ENCODE measurements at regions not wholly inside any gene's neighbourhood (a gene's known extent, or its start where the extent isn't known, plus 50 kb on each side); places are given as distances from the start of the nearest gene placed in this dataset.

- FAIRE-seq: no peak
- no peak for TF ChIP-seq POLR2A (IDR thresholded peaks at IDR 0.05; ENCODE audit: low read depth, low read length)
- DNase-seq (ENCODE audit: insufficient read length, low spot score): no peak
Observed at GRCh38 chr7:118731854-118732253, 507.4 kb downstream of the ANKRD7 start.

GRCh38 chr7:118734541-118734940 is 510.0 kb downstream of the ANKRD7 start:
- DNase-seq (ENCODE audit: insufficient read length, low spot score): no peak
- FAIRE-seq: no peak
- TF ChIP-seq POLR2A (IDR thresholded peaks at IDR 0.05; ENCODE audit: low read depth, low read length): no peak

- no peak for TF ChIP-seq POLR2A (IDR thresholded peaks at IDR 0.05; ENCODE audit: low read depth, low read length)
- DNase-seq (ENCODE audit: insufficient read length, low spot score) (no peak), FAIRE-seq (no peak)
Observed at GRCh38 chr7:118735441-118735840, 510.9 kb downstream of the ANKRD7 start.

GRCh38 chr7:118737935-118738334 is 513.4 kb downstream of the ANKRD7 start:
- DNase-seq (ENCODE audit: insufficient read length, low spot score): no peak
- TF ChIP-seq POLR2A (IDR thresholded peaks at IDR 0.05; ENCODE audit: low read depth, low read length): no peak
- FAIRE-seq: no peak

GRCh38 chr7:118745927-118746326 is 521.4 kb downstream of the ANKRD7 start:
- TF ChIP-seq POLR2A (IDR thresholded peaks at IDR 0.05; ENCODE audit: low read depth, low read length): no peak
- DNase-seq (ENCODE audit: insufficient read length, low spot score): no peak
- no peak for FAIRE-seq

DNA sequence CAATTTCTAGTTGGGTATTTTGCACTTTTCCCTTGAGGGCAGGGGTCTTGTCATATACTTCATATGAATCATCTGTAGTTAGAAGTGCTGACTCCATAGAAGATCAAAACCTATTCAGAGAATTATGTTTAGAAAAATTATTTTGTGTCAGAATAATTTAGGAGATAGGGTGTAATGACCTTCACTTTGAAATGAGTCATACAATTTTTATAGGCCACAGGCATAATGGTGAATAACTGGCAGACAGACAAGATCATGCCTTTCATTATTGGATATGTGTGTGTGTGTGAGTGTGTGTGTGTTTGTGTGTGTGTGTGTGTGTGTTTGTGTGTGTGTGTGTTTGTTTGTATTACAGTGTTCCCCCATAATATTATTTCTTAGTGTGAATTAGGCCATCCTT is 523.0 kb downstream of the ANKRD7 start:
- DNase-seq (ENCODE audit: insufficient read length, low spot score): no peak
- TF ChIP-seq POLR2A (IDR thresholded peaks at IDR 0.05; ENCODE audit: low read depth, low read length): no peak
- FAIRE-seq: no peak

DNA sequence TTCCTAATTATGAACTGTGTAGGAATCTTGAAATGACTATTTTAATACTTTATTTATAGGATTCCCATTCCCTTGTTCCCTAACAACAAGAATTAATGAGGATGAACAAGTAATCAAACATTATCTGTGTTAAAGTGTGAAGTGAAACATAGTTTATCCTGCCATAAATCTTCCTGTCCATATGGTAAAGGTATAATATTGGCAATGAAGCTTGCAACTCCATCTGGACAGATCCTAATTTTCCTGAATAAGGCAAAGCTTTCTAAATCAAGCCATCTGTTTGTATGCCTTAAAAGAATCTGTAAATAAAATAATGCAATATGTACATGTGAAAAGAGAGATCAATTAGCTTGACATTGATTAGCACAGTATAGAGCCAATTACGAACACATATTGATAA is 529.0 kb downstream of the ANKRD7 start:
- FAIRE-seq: no peak
- TF ChIP-seq POLR2A (IDR thresholded peaks at IDR 0.05; ENCODE audit: low read depth, low read length): no peak

GRCh38 chr7:118754608-118755007 is 530.1 kb downstream of the ANKRD7 start:
- no peak for DNase-seq (ENCODE audit: insufficient read length, low spot score)
- no peak for TF ChIP-seq POLR2A (IDR thresholded peaks at IDR 0.05; ENCODE audit: low read depth, low read length)
- FAIRE-seq: no peak

More for the DNA sequence above, 529.0 kb downstream of the ANKRD7 start:
- DNase-seq (ENCODE audit: insufficient read length, low spot score): no peak

DNA sequence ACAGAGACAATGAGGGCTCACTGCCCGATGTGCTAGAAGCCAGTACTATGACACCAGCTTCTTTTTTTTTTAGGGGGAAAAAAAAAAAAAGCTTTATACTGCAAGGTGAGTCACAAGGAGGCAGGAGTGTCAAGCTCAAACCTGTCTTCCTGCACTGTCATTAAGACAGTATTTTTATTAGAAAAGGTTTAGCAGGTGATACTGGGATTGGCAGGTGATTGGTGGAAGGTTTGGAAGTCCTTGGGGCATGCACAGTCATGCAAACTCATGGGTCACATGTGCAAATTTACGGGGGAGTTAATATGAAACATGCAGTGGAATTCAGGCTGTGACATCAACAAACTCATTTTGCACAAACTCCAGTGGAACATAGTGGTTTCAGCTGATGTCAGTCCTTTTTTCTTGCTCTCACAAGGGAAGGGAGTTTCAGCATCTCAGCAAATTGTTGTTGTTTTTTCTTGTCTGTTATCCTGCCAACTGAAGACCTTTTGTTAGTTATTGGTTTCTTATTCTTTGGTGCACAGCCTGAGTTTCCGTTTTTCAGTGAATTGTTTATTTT is 530.6 kb downstream of the ANKRD7 start:
- no peak for FAIRE-seq
- no peak for DNase-seq (ENCODE audit: insufficient read length, low spot score)
- no peak for TF ChIP-seq POLR2A (IDR thresholded peaks at IDR 0.05; ENCODE audit: low read depth, low read length)

DNA sequence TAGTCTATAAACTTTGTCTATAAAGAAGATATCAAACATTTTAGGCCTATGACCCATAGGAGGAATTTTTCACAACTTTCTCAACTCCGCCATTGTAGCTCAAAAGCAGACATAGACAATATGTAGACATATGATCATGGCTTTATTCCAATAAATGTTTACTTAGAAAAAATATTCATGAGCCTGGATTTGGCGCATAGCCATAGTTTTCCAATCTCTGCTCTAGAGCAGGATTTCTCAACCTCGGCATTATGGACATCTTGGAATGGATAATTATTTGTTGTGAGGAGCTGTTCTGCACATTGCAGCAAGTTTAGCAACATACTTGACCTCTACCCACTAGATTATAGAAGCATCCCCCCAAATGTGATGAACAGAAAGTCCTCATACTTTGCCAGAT is 532.6 kb downstream of the ANKRD7 start:
- DNase-seq (ENCODE audit: insufficient read length, low spot score) (no peak), FAIRE-seq (no peak)
- TF ChIP-seq POLR2A (IDR thresholded peaks at IDR 0.05; ENCODE audit: low read depth, low read length): no peak

GRCh38 chr7:118758582-118758981 is 534.1 kb downstream of the ANKRD7 start:
- DNase-seq (ENCODE audit: insufficient read length, low spot score) (no peak), FAIRE-seq (no peak)
- TF ChIP-seq POLR2A (IDR thresholded peaks at IDR 0.05; ENCODE audit: low read depth, low read length): no peak

GRCh38 chr7:118759921-118760320 is 535.4 kb downstream of the ANKRD7 start:
- DNase-seq (ENCODE audit: insufficient read length, low spot score) (no peak), FAIRE-seq (no peak)
- no peak for TF ChIP-seq POLR2A (IDR thresholded peaks at IDR 0.05; ENCODE audit: low read depth, low read length)

DNA sequence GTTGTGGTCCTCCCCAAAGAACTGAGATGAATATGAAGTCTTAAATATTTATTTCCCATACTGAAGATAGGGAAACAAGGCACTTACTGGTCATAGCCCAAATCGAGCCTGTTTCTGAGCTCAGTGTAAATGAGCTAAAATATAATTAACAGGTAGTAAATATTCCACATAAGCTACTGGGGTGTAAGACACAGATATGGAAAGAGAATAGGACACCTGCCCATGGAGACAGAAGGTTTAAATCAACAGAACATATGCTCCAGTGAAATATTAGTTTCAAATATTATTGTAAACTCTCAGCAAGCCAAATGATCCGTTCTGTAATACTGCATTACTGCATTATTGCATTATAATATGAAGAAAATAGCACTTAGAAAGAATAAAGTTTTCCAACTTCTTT is 537.9 kb downstream of the ANKRD7 start:
- no peak for TF ChIP-seq POLR2A (IDR thresholded peaks at IDR 0.05; ENCODE audit: low read depth, low read length)
- no peak for FAIRE-seq
- DNase-seq (ENCODE audit: insufficient read length, low spot score): no peak

- no peak for TF ChIP-seq POLR2A (IDR thresholded peaks at IDR 0.05; ENCODE audit: low read depth, low read length)
- FAIRE-seq (no peak), DNase-seq (ENCODE audit: insufficient read length, low spot score) (no peak)
Observed at GRCh38 chr7:118764221-118764620, 539.7 kb downstream of the ANKRD7 start.

DNA sequence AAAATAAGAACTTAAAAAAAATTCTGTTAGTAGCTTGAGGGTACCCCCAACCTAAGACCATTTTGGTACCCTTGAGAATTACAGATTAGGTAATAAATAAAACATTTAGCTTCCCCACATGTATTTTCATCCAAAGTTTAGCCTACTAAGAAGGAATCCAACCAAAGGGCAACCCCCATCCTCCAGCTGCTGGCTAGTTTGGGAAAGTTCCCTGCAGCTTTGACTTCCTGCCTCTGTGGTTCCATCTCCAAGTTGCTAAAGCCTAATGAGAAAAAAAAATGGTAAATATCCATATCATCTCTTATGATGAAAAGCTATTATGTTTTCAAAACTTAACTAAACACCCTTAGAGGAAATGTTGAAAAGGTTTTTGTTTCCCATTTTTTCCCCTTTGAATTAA is 547.2 kb downstream of the ANKRD7 start:
- no peak for DNase-seq (ENCODE audit: insufficient read length, low spot score)
- no peak for FAIRE-seq
- TF ChIP-seq POLR2A (IDR thresholded peaks at IDR 0.05; ENCODE audit: low read depth, low read length): no peak

DNA sequence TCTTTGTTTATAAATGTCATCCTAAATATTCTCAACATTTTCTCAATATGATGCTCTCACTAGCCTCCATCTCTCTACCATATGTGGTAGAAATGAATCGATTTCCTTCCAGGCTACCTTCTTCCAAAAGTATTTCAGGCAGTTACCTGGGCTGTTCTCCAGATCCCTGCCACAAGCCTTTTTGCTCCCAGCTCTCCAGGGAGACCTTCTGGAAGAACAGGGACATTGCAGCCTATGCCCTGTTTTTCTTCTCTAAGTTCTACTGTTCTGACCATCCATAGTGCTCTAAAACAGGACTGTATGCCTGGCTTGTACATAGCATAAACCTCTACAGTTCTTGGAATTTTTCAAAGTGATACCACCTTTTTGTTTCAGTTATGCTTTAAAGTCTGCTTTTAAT is 552.8 kb downstream of the ANKRD7 start:
- no peak for DNase-seq (ENCODE audit: insufficient read length, low spot score)
- FAIRE-seq: no peak
- no peak for TF ChIP-seq POLR2A (IDR thresholded peaks at IDR 0.05; ENCODE audit: low read depth, low read length)

Data from H54 (cell line).